Vagina (tissue), 2 donors: ENCODE measurements at regions not wholly inside any gene's neighbourhood (a gene's known extent, or its start where the extent isn't known, plus 50 kb on each side); places are given as distances from the start of the nearest gene placed in this dataset.

ENCODE experiments used
- DNase-seq, 2 donors: peaks; one replicate each; pipeline ENCODE4 v3.0.0-alpha.2; 2017; ENCODE audit errors: extremely low spot score in 2 of 2
- H3K27ac ChIP-seq: fragments of 200-600 bp; sonication (generic); one replicate; pipeline ENCODE4 v1.5.1; 2019
- H3K27me3 ChIP-seq: fragments of 200-600 bp; sonication (generic); one replicate; pipeline ENCODE4 v1.5.1; 2019
- H3K36me3 ChIP-seq, 2 donors: fragments of 200-600 bp; sonication (generic); one replicate each; pipeline ENCODE4 v1.5.1; 2017 to 2019
- H3K4me1 ChIP-seq: fragments of 200-600 bp; sonication (generic); one replicate; pipeline ENCODE4 v1.5.1; 2019
- H3K4me3 ChIP-seq, 2 donors: fragments of 200-600 bp; sonication (generic); 1 replicate in 1 of 2; 2 replicates in 1 of 2; pipeline ENCODE4 v1.5.1; 2016 to 2019
- H3K9me3 ChIP-seq: fragments of 200-600 bp; sonication (generic); one replicate; pipeline ENCODE4 v1.5.1; 2019
- POLR2A ChIP-seq, 2 donors: fragments of 450-650 bp; IDR thresholded peaks; one replicate each; pipeline ENCODE4 v1.6.1; 2017; ENCODE audit warnings: antibody characterized with exemption in 2 of 2, mild to moderate bottlenecking in 2 of 2, moderate library complexity in 2 of 2
- POLR2AphosphoS5 ChIP-seq, 2 donors: sonication (generic); formaldehyde crosslinking; IDR thresholded peaks; one replicate each; pipeline ENCODE4 v1.9.0; 2017; ENCODE audit warnings: antibody characterized with exemption in 2 of 2, mild to moderate bottlenecking in 2 of 2, low read depth in 1 of 2; ENCODE audit not compliant: insufficient read depth in 1 of 2
- intact Hi-C: fragments of 100-400 bp; cut with DNase I; formaldehyde crosslinking; loops from one replicate; pipeline ENCODE4 v1.15.1; 2023
- TF ChIP-seq, protein P1 (sequence below), 3 experiments: fragments of 450-650 bp in 2 of 3; fragments of 200-600 bp in 1 of 3; sonication (generic) in 1 of 3; IDR thresholded peaks; one replicate each; pipeline ENCODE4 v1.5.1; 2017 to 2019; ENCODE audit warnings: antibody characterized with exemption in 3 of 3, mild to moderate bottlenecking in 2 of 3, moderate library complexity in 2 of 3

DNA sequence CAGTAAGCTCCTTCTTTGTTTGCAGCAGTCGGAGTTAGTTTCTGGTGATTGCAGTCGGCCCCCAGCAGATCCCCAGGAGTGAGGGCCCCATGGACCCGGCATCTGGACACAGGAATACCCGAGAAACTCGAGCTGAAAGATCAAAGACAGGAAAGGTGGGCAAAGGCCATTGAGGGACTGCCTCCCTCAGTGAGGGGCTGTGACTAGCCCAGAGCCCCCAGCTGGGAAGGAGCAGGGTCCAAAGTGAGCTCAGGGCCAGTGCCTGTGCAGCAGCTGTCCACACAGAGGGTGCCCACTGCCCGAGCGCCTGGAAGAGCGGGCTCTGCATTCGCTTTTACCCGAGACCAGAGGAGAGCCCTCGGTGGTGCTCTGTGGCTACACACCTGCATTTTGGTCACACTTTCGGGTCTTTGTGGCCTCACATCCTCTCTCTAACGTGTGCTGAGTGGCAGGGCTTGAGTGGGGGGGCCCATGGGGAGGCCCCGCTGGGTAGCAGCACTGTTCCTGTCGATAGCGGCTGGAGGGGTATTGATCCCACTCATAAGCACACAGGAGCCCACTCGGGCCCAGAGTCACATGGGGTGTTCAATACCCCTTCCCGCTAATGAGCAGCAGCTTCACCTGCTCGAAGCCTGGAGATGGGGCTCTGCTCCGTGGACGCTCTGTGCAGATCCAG is 532.9 kb downstream of the TBC1D22A start:
- Histone ChIP-seq H3K27ac (no peak overlapping the region), H3K27me3 (no peaks in the 10 kb centered on the region), H3K9me3 (no peaks in the 10 kb centered on the region), H3K36me3 (no peaks in the 10 kb centered on the region), H3K4me1 (no peaks in the 10 kb centered on the region), H3K4me3 (no peak overlapping the region)
- TF ChIP-seq POLR2AphosphoS5 (IDR thresholded peaks at IDR 0.05; ENCODE audit: insufficient read depth in 1 of 2, low read depth in 1 of 2) (no peak), POLR2A (IDR thresholded peaks at IDR 0.05) (no peak)
- TF ChIP-seq, protein P1, sequence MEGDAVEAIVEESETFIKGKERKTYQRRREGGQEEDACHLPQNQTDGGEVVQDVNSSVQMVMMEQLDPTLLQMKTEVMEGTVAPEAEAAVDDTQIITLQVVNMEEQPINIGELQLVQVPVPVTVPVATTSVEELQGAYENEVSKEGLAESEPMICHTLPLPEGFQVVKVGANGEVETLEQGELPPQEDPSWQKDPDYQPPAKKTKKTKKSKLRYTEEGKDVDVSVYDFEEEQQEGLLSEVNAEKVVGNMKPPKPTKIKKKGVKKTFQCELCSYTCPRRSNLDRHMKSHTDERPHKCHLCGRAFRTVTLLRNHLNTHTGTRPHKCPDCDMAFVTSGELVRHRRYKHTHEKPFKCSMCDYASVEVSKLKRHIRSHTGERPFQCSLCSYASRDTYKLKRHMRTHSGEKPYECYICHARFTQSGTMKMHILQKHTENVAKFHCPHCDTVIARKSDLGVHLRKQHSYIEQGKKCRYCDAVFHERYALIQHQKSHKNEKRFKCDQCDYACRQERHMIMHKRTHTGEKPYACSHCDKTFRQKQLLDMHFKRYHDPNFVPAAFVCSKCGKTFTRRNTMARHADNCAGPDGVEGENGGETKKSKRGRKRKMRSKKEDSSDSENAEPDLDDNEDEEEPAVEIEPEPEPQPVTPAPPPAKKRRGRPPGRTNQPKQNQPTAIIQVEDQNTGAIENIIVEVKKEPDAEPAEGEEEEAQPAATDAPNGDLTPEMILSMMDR (IDR thresholded peaks at IDR 0.05) = no peak
- intact Hi-C loops = no loop called here
- peak; percentile 81 to 90 for DNase-seq

DNA sequence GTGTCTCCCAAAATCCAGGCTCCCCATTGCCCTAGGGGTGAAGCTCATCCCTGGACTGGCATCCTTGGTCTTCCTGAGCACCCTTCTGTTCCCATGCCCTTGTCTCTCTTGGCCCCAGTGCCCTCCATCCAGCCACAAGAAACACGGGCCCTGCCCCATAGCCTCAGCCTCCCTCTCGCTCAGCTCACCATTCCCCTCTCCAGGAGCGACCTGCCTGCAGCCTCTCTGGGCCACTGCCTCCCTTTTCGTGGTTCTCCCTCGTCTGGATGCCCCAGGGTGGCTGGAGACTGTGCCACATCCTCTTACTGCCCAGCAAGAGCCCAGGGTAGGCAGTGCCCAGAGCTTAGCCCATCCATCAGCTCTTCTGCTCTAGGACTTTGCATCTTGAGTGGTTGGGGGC is 532.1 kb downstream of the TBC1D22A start:
- DNase-seq = peak; percentile 70 to 77
- H3K4me1 ChIP-seq = no peaks in the 10 kb centered on the region
- H3K36me3 ChIP-seq = no peaks in the 10 kb centered on the region
- H3K27me3 ChIP-seq = no peaks in the 10 kb centered on the region
- H3K27ac ChIP-seq = no peak overlapping the region
- intact Hi-C loops = no loop called here
- no peak for TF ChIP-seq POLR2AphosphoS5 (IDR thresholded peaks at IDR 0.05; ENCODE audit: insufficient read depth in 1 of 2, low read depth in 1 of 2)
- TF ChIP-seq, protein P1 (IDR thresholded peaks at IDR 0.05) = no peak
- no peak for TF ChIP-seq POLR2A (IDR thresholded peaks at IDR 0.05)
- no peaks in the 10 kb centered on the region for H3K9me3 ChIP-seq
- H3K4me3 ChIP-seq = no peak overlapping the region

- Histone ChIP-seq H3K27me3 (no peaks in the 10 kb centered on the region), H3K36me3 (no peaks in the 10 kb centered on the region), H3K27ac (no peak overlapping the region), H3K9me3 (no peaks in the 10 kb centered on the region), H3K4me1 (no peaks in the 10 kb centered on the region), H3K4me3 (no peak overlapping the region)
- DNase-seq = peak; percentile 75 to 79
- intact Hi-C loops = no loop called here
- TF ChIP-seq, protein P1 (IDR thresholded peaks at IDR 0.05) = no peak
- no peak for TF ChIP-seq POLR2A (IDR thresholded peaks at IDR 0.05)
- TF ChIP-seq POLR2AphosphoS5 (IDR thresholded peaks at IDR 0.05; ENCODE audit: insufficient read depth in 1 of 2, low read depth in 1 of 2) = no peak
Observed at GRCh38 chr22:47294222-47294532, 531.7 kb downstream of the TBC1D22A start.

- Histone ChIP-seq H3K4me3 (no peak overlapping the region), H3K27me3 (no peaks in the 10 kb centered on the region), H3K4me1 (no peaks in the 10 kb centered on the region), H3K36me3 (no peaks in the 10 kb centered on the region), H3K9me3 (no peaks in the 10 kb centered on the region), H3K27ac (no peak overlapping the region)
- peak in 1 of 2 donors; percentile 72 for DNase-seq
- intact Hi-C loops = no loop called here
- no peak for TF ChIP-seq POLR2AphosphoS5 (IDR thresholded peaks at IDR 0.05; ENCODE audit: insufficient read depth in 1 of 2, low read depth in 1 of 2)
- TF ChIP-seq, protein P1 (IDR thresholded peaks at IDR 0.05) = no peak
- TF ChIP-seq POLR2A (IDR thresholded peaks at IDR 0.05) = no peak
Observed at GRCh38 chr22:47293368-47294221, 531.1 kb downstream of the TBC1D22A start.
